ENCODE measurements at regions not wholly inside any gene's neighbourhood (a gene's known extent, or its start where the extent isn't known, plus 50 kb on each side); places are given as distances from the start of the nearest gene placed in this dataset.
A peak's percentile ranks its signal among the peaks of the same experiment; 100 is the strongest.
"Not testable (repeated sequence)": the region's sequence is repeated elsewhere in the genome, so short reads cannot be mapped to it uniquely, and the experiment has no call there.

GRCh38 chr5:124873188-124873587 is 126.7 kb upstream of the ZNF608 start:
- no peak for DNase-seq

- no peak for DNase-seq
Measured at GRCh38 chr5:124873713-124874112, 127.3 kb upstream of the ZNF608 start.

GRCh38 chr5:124876566-124876965 is 130.1 kb upstream of the ZNF608 start:
- no peak for DNase-seq

- no peak for DNase-seq
Measured at GRCh38 chr5:124876983-124877382, 130.5 kb upstream of the ZNF608 start.

- DNase-seq: no peak
Measured at GRCh38 chr5:124877501-124878146, 131.2 kb upstream of the ZNF608 start.

GRCh38 chr5:124878583-124879342 is 132.3 kb upstream of the ZNF608 start:
- peak; percentile 31 for DNase-seq

GRCh38 chr5:124880903-124881697 is 134.7 kb upstream of the ZNF608 start:
- peak; percentile 53 for DNase-seq

GRCh38 chr5:124883681-124884080 is 137.2 kb upstream of the ZNF608 start:
- DNase-seq: no peak

GRCh38 chr5:124884114-124884513 is 137.7 kb upstream of the ZNF608 start:
- no peak for DNase-seq

GRCh38 chr5:124885490-124885889 is 139.1 kb upstream of the ZNF608 start:
- no peak for DNase-seq

- DNase-seq: no peak
Measured at GRCh38 chr5:124887223-124887622, 140.8 kb upstream of the ZNF608 start.

GRCh38 chr5:124888050-124888506 is 141.6 kb upstream of the ZNF608 start:
- DNase-seq: peak; percentile 14

- no peak for DNase-seq
Measured at GRCh38 chr5:124888622-124889485, 142.4 kb upstream of the ZNF608 start.

- DNase-seq: no peak
Measured at GRCh38 chr5:124889486-124889825, 143.0 kb upstream of the ZNF608 start.

- DNase-seq: no peak
Measured at GRCh38 chr5:124889850-124890249, 143.4 kb upstream of the ZNF608 start.

GRCh38 chr5:124890442-124890841 is 144.0 kb upstream of the ZNF608 start:
- DNase-seq: not testable (repeated sequence)

GRCh38 chr5:124891179-124891578 is 144.7 kb upstream of the ZNF608 start:
- DNase-seq: no peak

GRCh38 chr5:124892185-124892848 is 145.9 kb upstream of the ZNF608 start:
- DNase-seq: no peak

GRCh38 chr5:124894541-124894940 is 148.1 kb upstream of the ZNF608 start:
- DNase-seq: no peak

GRCh38 chr5:124895236-124895635 is 148.8 kb upstream of the ZNF608 start:
- DNase-seq: no peak

GRCh38 chr5:124901081-124901480 is 154.6 kb upstream of the ZNF608 start:
- DNase-seq: no peak
